Gastrocnemius medialis (tissue), 4 donors: ENCODE measurements at regions not wholly inside any gene's neighbourhood (a gene's known extent, or its start where the extent isn't known, plus 50 kb on each side); places are given as distances from the start of the nearest gene placed in this dataset.
"Not testable (repeated sequence)": the region's sequence is repeated elsewhere in the genome, so short reads cannot be mapped to it uniquely, and the experiment has no call there.

Source experiments
- ATAC-seq, 2 donors: fragments of 150-250 bp; one replicate each; pipeline ENCODE4 v1.9.1; 2016
- DNase-seq, 2 donors: peaks; one replicate each; pipeline ENCODE4 v3.0.0-alpha.2; 2019
- H3K27ac ChIP-seq, 4 donors: fragments of 200-600 bp; sonication (generic); 1 replicate in 1 of 4; 2 replicates in 3 of 4; pipeline ENCODE4 v1.5.1; 2016 to 2018; ENCODE audit warnings: mild to moderate bottlenecking in 2 of 4, moderate library complexity in 1 of 4
- H3K27me3 ChIP-seq, 3 donors: fragments of 200-600 bp; sonication (generic) in 2 of 3; 1 replicate in 1 of 3; 2 replicates in 2 of 3; pipeline versions ENCODE4 v1.5.1 to v1.6.0; 2016 to 2019; ENCODE audit warnings: mild to moderate bottlenecking in 1 of 3, moderate library complexity in 1 of 3
- H3K36me3 ChIP-seq, 2 donors: fragments of 200-600 bp; sonication (generic) in 1 of 2; one replicate each; pipeline ENCODE4 v1.5.1; 2017 to 2018
- H3K4me1 ChIP-seq, 2 donors: fragments of 200-600 bp; sonication (generic) in 1 of 2; one replicate each; pipeline ENCODE4 v1.5.1; 2016 to 2017; ENCODE audit warnings: mild to moderate bottlenecking in 2 of 2
- H3K4me3 ChIP-seq, 4 donors: fragments of 200-600 bp; sonication (generic) in 3 of 4; 1 replicate in 1 of 4; 2 replicates in 3 of 4; pipeline ENCODE4 v1.5.1; 2016 to 2019; ENCODE audit warnings: mild to moderate bottlenecking in 2 of 4
- H3K9me3 ChIP-seq, 3 donors: fragments of 200-600 bp; sonication (generic) in 2 of 3; 1 replicate in 1 of 3; 2 replicates in 2 of 3; pipeline ENCODE4 v1.5.1; 2016 to 2019
- CTCF ChIP-seq, 5 experiments: fragments of 450-650 bp in 3 of 5; fragments of 200-600 bp in 2 of 5; sonication (generic) in 2 of 5; IDR thresholded peaks in 4 of 5; conservative IDR thresholded peaks in 1 of 5; 1 replicate in 4 of 5; 2 replicates in 1 of 5; pipeline ENCODE4 v1.5.1; 2016 to 2019; ENCODE audit warnings: antibody characterized with exemption in 5 of 5, mild to moderate bottlenecking in 3 of 5, moderate library complexity in 3 of 5
- POLR2A ChIP-seq, 2 donors: fragments of 450-650 bp; IDR thresholded peaks; one replicate each; pipeline ENCODE4 v1.6.1; 2017; ENCODE audit warnings: antibody characterized with exemption in 2 of 2, mild to moderate bottlenecking in 2 of 2, moderate library complexity in 2 of 2
- in situ Hi-C, 4 donors: fragments of 200-750 bp; cut with MboI; loops; one replicate each; pipeline versions ENCODE4 v1.15.0 to v1.8.0; 2017; ENCODE audit warnings: low sequenced_read_pairs in 4 of 4
- intact Hi-C: fragments of 100-400 bp; cut with DNase I; formaldehyde crosslinking; loops from one replicate; pipeline ENCODE4 v1.15.1; 2023; ENCODE audit warnings: low total_unique reads

GRCh38 chr4:66797608-66798007 lies 747.7 kb downstream of the CENPC start:
- no peak overlapping the region for H3K4me3 ChIP-seq
- no peak for TF ChIP-seq CTCF (IDR thresholded peaks at IDR 0.05 in 4 of 5, conservative IDR thresholded peaks at IDR 0.05 in 1 of 5)
- no peak for TF ChIP-seq POLR2A (IDR thresholded peaks at IDR 0.05)
- H3K27ac ChIP-seq: no peak overlapping the region
- H3K4me1 ChIP-seq: no peaks in the 10 kb centered on the region
- no peaks in the 10 kb centered on the region for H3K27me3 ChIP-seq
- no peak for ATAC-seq
- in situ Hi-C loops: no loop called here
- no peaks in the 10 kb centered on the region for H3K36me3 ChIP-seq
- intact Hi-C loops: no loop called here
- H3K9me3 ChIP-seq: no peaks in the 10 kb centered on the region
- no peak for DNase-seq

GRCh38 chr4:66795724-66796123 lies 749.6 kb downstream of the CENPC start:
- TF ChIP-seq CTCF (IDR thresholded peaks at IDR 0.05 in 4 of 5, conservative IDR thresholded peaks at IDR 0.05 in 1 of 5) (no peak), POLR2A (IDR thresholded peaks at IDR 0.05) (no peak)
- H3K9me3 ChIP-seq: no peaks in the 10 kb centered on the region
- H3K27me3 ChIP-seq: no peaks in the 10 kb centered on the region
- intact Hi-C loops (no loop called here), in situ Hi-C loops (no loop called here)
- no peak for ATAC-seq
- no peaks in the 10 kb centered on the region for H3K36me3 ChIP-seq
- no peak overlapping the region for H3K27ac ChIP-seq
- DNase-seq: no peak
- H3K4me1 ChIP-seq: no peaks in the 10 kb centered on the region
- no peak overlapping the region for H3K4me3 ChIP-seq

GRCh38 chr4:66794390-66795034 lies 750.8 kb downstream of the CENPC start:
- H3K27ac ChIP-seq: no peak overlapping the region
- ATAC-seq (no peak), DNase-seq (no peak)
- H3K4me1 ChIP-seq: no peaks in the 10 kb centered on the region
- no peaks in the 10 kb centered on the region for H3K27me3 ChIP-seq
- H3K9me3 ChIP-seq: no peaks in the 10 kb centered on the region
- no peaks in the 10 kb centered on the region for H3K36me3 ChIP-seq
- no peak overlapping the region for H3K4me3 ChIP-seq
- intact Hi-C loops (no loop called here), in situ Hi-C loops (no loop called here)
- no peak for TF ChIP-seq POLR2A (IDR thresholded peaks at IDR 0.05)
- no peak for TF ChIP-seq CTCF (IDR thresholded peaks at IDR 0.05 in 4 of 5, conservative IDR thresholded peaks at IDR 0.05 in 1 of 5)

GRCh38 chr4:66791686-66792085 lies 753.6 kb downstream of the CENPC start:
- DNase-seq (no peak), ATAC-seq (no peak)
- Histone ChIP-seq H3K4me3 (no peak overlapping the region), H3K27ac (no peak overlapping the region), H3K4me1 (no peaks in the 10 kb centered on the region), H3K36me3 (no peaks in the 10 kb centered on the region), H3K9me3 (no peaks in the 10 kb centered on the region), H3K27me3 (no peaks in the 10 kb centered on the region)
- intact Hi-C loops: no loop called here
- in situ Hi-C loops: no loop called here
- TF ChIP-seq POLR2A (IDR thresholded peaks at IDR 0.05) (no peak), CTCF (IDR thresholded peaks at IDR 0.05 in 4 of 5, conservative IDR thresholded peaks at IDR 0.05 in 1 of 5) (no peak)

- no peak for ATAC-seq
These were observed 759.8 kb downstream of the CENPC start for GRCh38 chr4:66785479-66785878.

GRCh38 chr4:66782751-66783150 lies 762.6 kb downstream of the CENPC start:
- H3K27me3 ChIP-seq, intact Hi-C loops, DNase-seq, H3K36me3 ChIP-seq, in situ Hi-C loops, ATAC-seq, H3K27ac ChIP-seq, H3K9me3 ChIP-seq, H3K4me1 ChIP-seq, H3K4me3 ChIP-seq: not testable (repeated sequence)

More at GRCh38 chr4:66785479-66785878, 759.8 kb downstream of the CENPC start:
- H3K4me1 ChIP-seq: no peaks in the 10 kb centered on the region
- DNase-seq: no peak
- TF ChIP-seq POLR2A (IDR thresholded peaks at IDR 0.05): no peak
- TF ChIP-seq CTCF (IDR thresholded peaks at IDR 0.05 in 4 of 5, conservative IDR thresholded peaks at IDR 0.05 in 1 of 5): no peak
- H3K36me3 ChIP-seq: no peaks in the 10 kb centered on the region
- H3K27me3 ChIP-seq: no peaks in the 10 kb centered on the region
- no peak overlapping the region for H3K4me3 ChIP-seq
- H3K9me3 ChIP-seq: no peaks in the 10 kb centered on the region
- intact Hi-C loops (no loop called here), in situ Hi-C loops (no loop called here)
- no peak overlapping the region for H3K27ac ChIP-seq
